ENCODE measurements at regions not wholly inside any gene's neighbourhood (a gene's known extent, or its start where the extent isn't known, plus 50 kb on each side); places are given as distances from the start of the nearest gene placed in this dataset.

DNA sequence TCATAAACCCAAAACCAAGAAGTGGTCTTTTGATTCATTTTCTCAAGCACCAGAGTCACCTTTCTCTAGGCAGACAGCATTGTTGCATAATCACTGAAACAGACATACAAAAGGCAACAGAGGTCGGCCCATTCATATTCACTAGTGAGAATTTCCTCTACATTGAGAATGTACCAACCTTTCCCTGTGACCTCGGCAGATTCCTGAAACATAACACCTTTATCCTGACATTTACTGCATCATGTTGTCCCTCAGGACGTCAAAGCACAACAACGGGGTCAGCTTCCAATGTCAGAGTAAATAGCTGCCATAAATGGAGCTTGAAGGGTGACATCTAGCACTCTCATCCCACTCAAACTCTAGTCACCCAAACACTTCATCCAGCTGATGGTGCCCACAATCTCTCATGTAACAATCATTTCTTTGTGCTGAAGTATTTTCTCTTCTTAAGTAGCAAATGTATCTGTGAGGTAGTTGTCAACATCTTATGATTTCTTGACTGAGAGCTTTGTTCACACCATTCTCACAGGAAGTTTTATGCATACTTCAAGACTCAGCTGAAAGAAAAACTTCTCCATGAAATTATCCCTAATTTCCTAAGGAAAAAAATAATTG is 802.6 kb upstream of the CHAC2 start:
- no peak for TF ChIP-seq POLR2AphosphoS5 (IDR thresholded peaks at IDR 0.05; ENCODE audit: low read depth, low read length)
- no peak for TF ChIP-seq FOXP2 (optimal IDR thresholded peaks at IDR 0.05; ENCODE audit: borderline replicate concordance, extremely low read depth, extremely low read length, insufficient read depth)
- TF ChIP-seq, protein P1, sequence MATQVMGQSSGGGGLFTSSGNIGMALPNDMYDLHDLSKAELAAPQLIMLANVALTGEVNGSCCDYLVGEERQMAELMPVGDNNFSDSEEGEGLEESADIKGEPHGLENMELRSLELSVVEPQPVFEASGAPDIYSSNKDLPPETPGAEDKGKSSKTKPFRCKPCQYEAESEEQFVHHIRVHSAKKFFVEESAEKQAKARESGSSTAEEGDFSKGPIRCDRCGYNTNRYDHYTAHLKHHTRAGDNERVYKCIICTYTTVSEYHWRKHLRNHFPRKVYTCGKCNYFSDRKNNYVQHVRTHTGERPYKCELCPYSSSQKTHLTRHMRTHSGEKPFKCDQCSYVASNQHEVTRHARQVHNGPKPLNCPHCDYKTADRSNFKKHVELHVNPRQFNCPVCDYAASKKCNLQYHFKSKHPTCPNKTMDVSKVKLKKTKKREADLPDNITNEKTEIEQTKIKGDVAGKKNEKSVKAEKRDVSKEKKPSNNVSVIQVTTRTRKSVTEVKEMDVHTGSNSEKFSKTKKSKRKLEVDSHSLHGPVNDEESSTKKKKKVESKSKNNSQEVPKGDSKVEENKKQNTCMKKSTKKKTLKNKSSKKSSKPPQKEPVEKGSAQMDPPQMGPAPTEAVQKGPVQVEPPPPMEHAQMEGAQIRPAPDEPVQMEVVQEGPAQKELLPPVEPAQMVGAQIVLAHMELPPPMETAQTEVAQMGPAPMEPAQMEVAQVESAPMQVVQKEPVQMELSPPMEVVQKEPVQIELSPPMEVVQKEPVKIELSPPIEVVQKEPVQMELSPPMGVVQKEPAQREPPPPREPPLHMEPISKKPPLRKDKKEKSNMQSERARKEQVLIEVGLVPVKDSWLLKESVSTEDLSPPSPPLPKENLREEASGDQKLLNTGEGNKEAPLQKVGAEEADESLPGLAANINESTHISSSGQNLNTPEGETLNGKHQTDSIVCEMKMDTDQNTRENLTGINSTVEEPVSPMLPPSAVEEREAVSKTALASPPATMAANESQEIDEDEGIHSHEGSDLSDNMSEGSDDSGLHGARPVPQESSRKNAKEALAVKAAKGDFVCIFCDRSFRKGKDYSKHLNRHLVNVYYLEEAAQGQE (IDR thresholded peaks at IDR 0.05; ENCODE audit: insufficient read depth in 1 of 2, low read depth in 2 of 2, low read length in 2 of 2): no peak
- TF ChIP-seq TAF1 (IDR thresholded peaks at IDR 0.05; ENCODE audit: borderline replicate concordance, insufficient read depth, low read length): no peak
- TF ChIP-seq SIN3A (IDR thresholded peaks at IDR 0.05; ENCODE audit: borderline replicate concordance, insufficient read depth, low read length): no peak

DNA sequence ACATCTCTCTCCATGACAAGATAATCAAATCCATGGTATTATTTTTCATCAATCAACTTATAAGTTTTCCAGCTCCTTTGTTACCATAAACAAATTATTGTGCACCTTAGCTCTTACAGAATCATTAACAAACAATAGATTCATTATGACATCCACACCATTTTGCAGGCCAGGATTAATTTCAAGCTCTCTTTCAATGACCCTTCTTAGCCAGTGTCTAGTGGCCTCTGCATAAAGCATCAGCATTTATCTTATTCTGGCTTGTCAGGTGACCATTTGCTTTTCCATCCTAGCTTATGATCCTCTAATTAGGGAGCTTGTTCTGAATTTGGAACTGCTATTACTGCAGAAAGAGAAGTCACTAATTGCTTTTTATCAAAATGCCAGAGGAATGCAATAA is 806.2 kb upstream of the CHAC2 start:
- TF ChIP-seq TAF1 (IDR thresholded peaks at IDR 0.05; ENCODE audit: borderline replicate concordance, insufficient read depth, low read length): no peak
- no peak for TF ChIP-seq SIN3A (IDR thresholded peaks at IDR 0.05; ENCODE audit: borderline replicate concordance, insufficient read depth, low read length)
- TF ChIP-seq, protein P1 (IDR thresholded peaks at IDR 0.05; ENCODE audit: insufficient read depth in 1 of 2, low read depth in 2 of 2, low read length in 2 of 2): no peak
- no peak for TF ChIP-seq POLR2AphosphoS5 (IDR thresholded peaks at IDR 0.05; ENCODE audit: low read depth, low read length)
- TF ChIP-seq FOXP2 (optimal IDR thresholded peaks at IDR 0.05; ENCODE audit: borderline replicate concordance, extremely low read depth, extremely low read length, insufficient read depth): no peak

DNA sequence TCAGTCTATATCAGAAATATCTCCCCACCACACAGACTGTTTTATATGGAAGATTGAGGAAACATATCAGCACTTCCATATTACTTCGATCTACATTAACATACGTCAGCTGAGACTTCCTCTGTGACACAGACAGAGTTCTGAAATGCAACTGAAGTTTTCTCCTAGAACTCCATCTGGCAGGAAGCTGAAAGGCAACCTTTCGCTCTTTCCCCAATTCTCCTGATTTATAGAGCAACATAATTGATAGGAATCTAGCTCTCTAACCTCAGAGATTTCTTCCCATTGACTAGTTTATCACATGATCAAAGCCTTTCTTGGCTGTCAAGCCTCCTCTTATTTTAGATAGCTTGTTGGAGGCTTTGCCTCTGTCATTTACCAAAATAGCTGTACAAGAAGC is 806.7 kb upstream of the CHAC2 start:
- TF ChIP-seq SIN3A (IDR thresholded peaks at IDR 0.05; ENCODE audit: borderline replicate concordance, insufficient read depth, low read length): no peak
- no peak for TF ChIP-seq TAF1 (IDR thresholded peaks at IDR 0.05; ENCODE audit: borderline replicate concordance, insufficient read depth, low read length)
- TF ChIP-seq POLR2AphosphoS5 (IDR thresholded peaks at IDR 0.05; ENCODE audit: low read depth, low read length): no peak
- TF ChIP-seq, protein P1 (IDR thresholded peaks at IDR 0.05; ENCODE audit: insufficient read depth in 1 of 2, low read depth in 2 of 2, low read length in 2 of 2): no peak
- TF ChIP-seq FOXP2 (optimal IDR thresholded peaks at IDR 0.05; ENCODE audit: borderline replicate concordance, extremely low read depth, extremely low read length, insufficient read depth): no peak

DNA sequence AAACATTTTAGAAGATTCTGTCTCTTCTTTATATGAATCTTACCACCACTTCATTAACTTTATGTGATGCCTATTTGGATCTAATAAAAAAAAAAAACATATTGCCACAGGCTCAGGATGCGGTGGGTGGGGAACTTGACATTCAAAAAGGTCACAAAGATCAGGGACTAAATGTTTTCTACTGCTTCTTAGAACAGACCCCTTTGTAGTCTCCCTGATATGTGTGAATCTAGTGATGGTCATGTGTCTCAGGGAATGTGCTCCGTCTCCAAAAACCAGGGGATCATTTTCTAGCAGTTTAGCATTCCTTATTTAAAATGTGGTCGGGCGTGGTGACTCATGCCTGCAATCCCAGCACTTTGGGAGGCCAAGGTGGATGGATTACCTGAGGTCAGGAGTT is 807.8 kb upstream of the CHAC2 start:
- no peak for TF ChIP-seq POLR2AphosphoS5 (IDR thresholded peaks at IDR 0.05; ENCODE audit: low read depth, low read length)
- no peak for TF ChIP-seq TAF1 (IDR thresholded peaks at IDR 0.05; ENCODE audit: borderline replicate concordance, insufficient read depth, low read length)
- TF ChIP-seq FOXP2 (optimal IDR thresholded peaks at IDR 0.05; ENCODE audit: borderline replicate concordance, extremely low read depth, extremely low read length, insufficient read depth): no peak
- TF ChIP-seq, protein P1 (IDR thresholded peaks at IDR 0.05; ENCODE audit: insufficient read depth in 1 of 2, low read depth in 2 of 2, low read length in 2 of 2): no peak
- TF ChIP-seq SIN3A (IDR thresholded peaks at IDR 0.05; ENCODE audit: borderline replicate concordance, insufficient read depth, low read length): no peak

All from PFSK-1 (cell line).